ENCODE measurements at regions not wholly inside any gene's neighbourhood (a gene's known extent, or its start where the extent isn't known, plus 50 kb on each side); places are given as distances from the start of the nearest gene placed in this dataset.

- intact Hi-C loops (cut with DNase I; ENCODE audit: low total_unique reads) = no loop called here
- in situ Hi-C loops (cut with MboI; ENCODE audit: low pct_ligation_motif_present in 1 of 4, low pct_unique_long_range_greater_than_20kb in 1 of 4, low sequenced_read_pairs in 3 of 4) = no loop called here
- Histone ChIP-seq H3K36me3 (no peaks in the 10 kb centered on the region), H3K27me3 (no peaks in the 10 kb centered on the region), H3K4me3 (no peak overlapping the region), H3K4me1 (no peaks in the 10 kb centered on the region), H3K27ac (no peak overlapping the region), H3K9me3 (no peaks in the 10 kb centered on the region)
- no peak for TF ChIP-seq EP300 (IDR thresholded peaks at IDR 0.05; ENCODE audit: low read depth)
- TF ChIP-seq CTCF (IDR thresholded peaks at IDR 0.05) = no peak
- TF ChIP-seq POLR2AphosphoS5 (IDR thresholded peaks at IDR 0.05) = no peak
- no peak for TF ChIP-seq POLR2A (IDR thresholded peaks at IDR 0.05)
- no peak for DNase-seq
These were observed 943.6 kb downstream of the LRFN5 start for GRCh38 chr14:42550310-42550709.

DNA sequence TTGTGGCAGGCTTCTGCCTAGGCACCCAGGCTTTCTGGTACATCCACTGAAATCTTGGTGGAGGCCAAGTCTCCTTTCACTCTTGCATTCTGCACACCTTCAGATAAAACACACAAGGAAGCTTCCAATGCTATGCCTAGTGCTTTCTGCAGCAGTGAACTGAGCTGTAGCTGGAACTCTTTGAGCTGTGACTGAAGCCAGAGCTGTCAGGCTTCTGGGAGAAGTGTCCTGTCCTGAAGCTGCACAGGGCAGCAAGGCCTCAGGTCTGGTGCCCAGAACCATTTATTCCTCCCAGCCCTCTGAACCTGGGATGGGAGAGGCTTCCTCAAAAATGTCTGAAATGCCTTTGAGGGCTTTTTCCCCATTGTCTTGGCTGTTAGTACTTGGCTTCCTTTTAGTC, 941.7 kb downstream of the LRFN5 start:
- no peak for TF ChIP-seq POLR2A (IDR thresholded peaks at IDR 0.05)
- no peak for TF ChIP-seq POLR2AphosphoS5 (IDR thresholded peaks at IDR 0.05)
- no peak overlapping the region for H3K27ac ChIP-seq
- in situ Hi-C loops (cut with MboI; ENCODE audit: low pct_ligation_motif_present in 1 of 4, low pct_unique_long_range_greater_than_20kb in 1 of 4, low sequenced_read_pairs in 3 of 4) = no loop called here
- intact Hi-C loops (cut with DNase I; ENCODE audit: low total_unique reads) = no loop called here
- DNase-seq = no peak
- H3K4me1 ChIP-seq = no peaks in the 10 kb centered on the region
- no peaks in the 10 kb centered on the region for H3K27me3 ChIP-seq
- H3K9me3 ChIP-seq = no peaks in the 10 kb centered on the region
- H3K36me3 ChIP-seq = no peaks in the 10 kb centered on the region
- no peak overlapping the region for H3K4me3 ChIP-seq

- Histone ChIP-seq H3K27me3 (no peaks in the 10 kb centered on the region), H3K4me3 (no peak overlapping the region), H3K4me1 (no peaks in the 10 kb centered on the region), H3K27ac (no peak overlapping the region), H3K36me3 (no peaks in the 10 kb centered on the region), H3K9me3 (no peaks in the 10 kb centered on the region)
- no peak for TF ChIP-seq CTCF (IDR thresholded peaks at IDR 0.05)
- TF ChIP-seq POLR2A (IDR thresholded peaks at IDR 0.05) = no peak
- TF ChIP-seq EP300 (IDR thresholded peaks at IDR 0.05; ENCODE audit: low read depth) = no peak
- no peak for TF ChIP-seq POLR2AphosphoS5 (IDR thresholded peaks at IDR 0.05)
- intact Hi-C loops (cut with DNase I; ENCODE audit: low total_unique reads) (no loop called here), in situ Hi-C loops (cut with MboI; ENCODE audit: low pct_ligation_motif_present in 1 of 4, low pct_unique_long_range_greater_than_20kb in 1 of 4, low sequenced_read_pairs in 3 of 4) (no loop called here)
- WGBS, 2 donors (ENCODE audit: low coverage in 1 of 2) = 37 to 57% methylated on average over 2 of the region's 2 CpGs
- DNase-seq = no peak
These were observed 939.0 kb downstream of the LRFN5 start for GRCh38 chr14:42545636-42546035.

GRCh38 chr14:42541535-42542001, 934.9 kb downstream of the LRFN5 start:
- Histone ChIP-seq H3K4me1 (no peaks in the 10 kb centered on the region), H3K27ac (no peak overlapping the region), H3K27me3 (no peaks in the 10 kb centered on the region), H3K9me3 (no peaks in the 10 kb centered on the region), H3K36me3 (no peaks in the 10 kb centered on the region), H3K4me3 (no peak overlapping the region)
- WGBS, 2 donors (ENCODE audit: low coverage in 1 of 2) = 46 to 61% methylated on average over 3 of the region's 3 CpGs
- in situ Hi-C loops (cut with MboI; ENCODE audit: low pct_ligation_motif_present in 1 of 4, low pct_unique_long_range_greater_than_20kb in 1 of 4, low sequenced_read_pairs in 3 of 4) (no loop called here), intact Hi-C loops (cut with DNase I; ENCODE audit: low total_unique reads) (no loop called here)
- DNase-seq = no peak
- TF ChIP-seq EP300 (IDR thresholded peaks at IDR 0.05; ENCODE audit: low read depth) (no peak), POLR2A (IDR thresholded peaks at IDR 0.05) (no peak), CTCF (IDR thresholded peaks at IDR 0.05) (no peak), POLR2AphosphoS5 (IDR thresholded peaks at IDR 0.05) (no peak)

- H3K27ac ChIP-seq = no peak overlapping the region
- DNase-seq = no peak
- TF ChIP-seq CTCF (IDR thresholded peaks at IDR 0.05) (no peak), POLR2A (IDR thresholded peaks at IDR 0.05) (no peak), EP300 (IDR thresholded peaks at IDR 0.05; ENCODE audit: low read depth) (no peak), POLR2AphosphoS5 (IDR thresholded peaks at IDR 0.05) (no peak)
- no peaks in the 10 kb centered on the region for H3K9me3 ChIP-seq
- H3K36me3 ChIP-seq = no peaks in the 10 kb centered on the region
- WGBS, 2 donors (ENCODE audit: low coverage in 1 of 2) = 71 to 86% methylated on average over 10 of the region's 10 CpGs
- intact Hi-C loops (cut with DNase I; ENCODE audit: low total_unique reads) = no loop called here
- H3K4me3 ChIP-seq = no peak overlapping the region
- no peaks in the 10 kb centered on the region for H3K27me3 ChIP-seq
- in situ Hi-C loops (cut with MboI; ENCODE audit: low pct_ligation_motif_present in 1 of 4, low pct_unique_long_range_greater_than_20kb in 1 of 4, low sequenced_read_pairs in 3 of 4) = no loop called here
- H3K4me1 ChIP-seq = no peaks in the 10 kb centered on the region
These were observed 928.7 kb downstream of the LRFN5 start for GRCh38 chr14:42535397-42535796.
